ENCODE measurements at regions not wholly inside any gene's neighbourhood (a gene's known extent, or its start where the extent isn't known, plus 50 kb on each side); places are given as distances from the start of the nearest gene placed in this dataset.

DNA sequence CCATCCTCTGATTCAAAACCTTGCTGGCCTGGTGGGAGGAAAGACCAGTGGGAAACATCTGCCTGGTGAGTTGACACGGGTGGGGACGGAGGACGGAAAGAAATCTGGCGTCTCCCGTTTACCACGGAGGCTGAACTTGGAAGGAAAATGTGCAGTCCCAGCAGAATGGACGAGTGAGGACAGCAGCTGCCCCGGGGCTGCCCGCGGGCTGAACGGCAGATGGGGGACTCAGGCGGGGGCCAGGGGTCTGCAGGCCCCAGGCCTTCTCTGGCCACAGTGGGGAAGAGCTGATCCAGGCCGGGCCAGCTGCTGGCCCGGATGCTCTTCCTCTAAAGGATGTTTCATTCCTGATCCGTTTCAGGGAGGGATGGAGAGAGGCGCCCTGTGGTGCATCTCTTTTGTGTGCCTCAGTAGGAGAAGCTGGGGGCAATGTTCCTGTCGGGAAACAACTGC, 147.5 kb upstream of the CHST15 start:
- TF ChIP-seq, protein P1, sequence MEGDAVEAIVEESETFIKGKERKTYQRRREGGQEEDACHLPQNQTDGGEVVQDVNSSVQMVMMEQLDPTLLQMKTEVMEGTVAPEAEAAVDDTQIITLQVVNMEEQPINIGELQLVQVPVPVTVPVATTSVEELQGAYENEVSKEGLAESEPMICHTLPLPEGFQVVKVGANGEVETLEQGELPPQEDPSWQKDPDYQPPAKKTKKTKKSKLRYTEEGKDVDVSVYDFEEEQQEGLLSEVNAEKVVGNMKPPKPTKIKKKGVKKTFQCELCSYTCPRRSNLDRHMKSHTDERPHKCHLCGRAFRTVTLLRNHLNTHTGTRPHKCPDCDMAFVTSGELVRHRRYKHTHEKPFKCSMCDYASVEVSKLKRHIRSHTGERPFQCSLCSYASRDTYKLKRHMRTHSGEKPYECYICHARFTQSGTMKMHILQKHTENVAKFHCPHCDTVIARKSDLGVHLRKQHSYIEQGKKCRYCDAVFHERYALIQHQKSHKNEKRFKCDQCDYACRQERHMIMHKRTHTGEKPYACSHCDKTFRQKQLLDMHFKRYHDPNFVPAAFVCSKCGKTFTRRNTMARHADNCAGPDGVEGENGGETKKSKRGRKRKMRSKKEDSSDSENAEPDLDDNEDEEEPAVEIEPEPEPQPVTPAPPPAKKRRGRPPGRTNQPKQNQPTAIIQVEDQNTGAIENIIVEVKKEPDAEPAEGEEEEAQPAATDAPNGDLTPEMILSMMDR (IDR thresholded peaks at IDR 0.05), result no peak
- TF ChIP-seq EZH2phosphoT487 (IDR thresholded peaks at IDR 0.05) (no peak), EZH2 (IDR thresholded peaks at IDR 0.05) (no peak)
